ENCODE measurements at regions not wholly inside any gene's neighbourhood (a gene's known extent, or its start where the extent isn't known, plus 50 kb on each side); places are given as distances from the start of the nearest gene placed in this dataset.

DNA sequence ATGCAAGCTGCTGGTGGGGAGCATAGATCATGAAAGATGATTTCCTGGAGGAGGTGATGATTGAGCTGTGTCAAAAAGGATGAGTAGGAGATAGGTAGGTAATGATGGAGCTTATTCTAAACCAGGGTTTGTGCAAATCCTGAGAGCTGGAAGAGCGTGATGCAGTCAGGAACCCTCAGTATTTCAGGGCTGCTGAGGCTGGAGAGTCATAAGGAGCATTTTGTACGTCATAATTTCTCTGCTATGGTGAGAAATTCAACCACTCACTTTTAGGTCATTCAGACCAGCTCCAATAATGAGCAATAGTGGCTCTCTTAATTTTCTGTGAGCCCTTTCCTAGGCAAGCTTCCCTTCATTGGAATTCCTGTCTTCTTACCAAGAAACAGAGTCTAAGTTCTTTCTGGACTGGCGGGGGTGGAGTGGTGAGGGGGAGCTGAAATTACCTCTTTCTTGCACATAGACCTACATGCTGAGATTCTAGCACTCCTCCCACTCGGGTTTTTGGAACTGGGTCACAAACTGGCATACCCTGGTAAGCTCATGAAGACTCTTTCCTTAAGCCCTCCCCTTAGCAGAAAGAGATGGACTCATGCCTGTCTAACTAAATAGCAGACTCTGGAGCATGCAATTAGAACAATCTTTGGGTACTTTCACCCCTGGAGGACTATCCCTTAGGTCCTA lies 62.2 kb upstream of the MYCBP2 start:
- Histone ChIP-seq H2AFZ (ENCODE audit: low read depth, low read length) (no peak overlapping the region), H3K4me1 (ENCODE audit: low read length) (peaks cover 45% of the 10 kb centered on the region), H3K9ac (ENCODE audit: low read length) (no peak overlapping the region), H3K36me3 (replicated peaks; ENCODE audit: low read depth, low read length) (no peaks in the 10 kb centered on the region), H3K4me3 (ENCODE audit: low read length) (no peak overlapping the region), H3K9me3 (ENCODE audit: insufficient read depth, low read length) (no peaks in the 10 kb centered on the region), H3K27ac (ENCODE audit: low read length) (no peak overlapping the region), H3K27me3 (ENCODE audit: low read depth, low read length) (peaks cover 15% of the 10 kb centered on the region; the same call in 1 of the 2 replicates), H3K4me2 (ENCODE audit: low read length) (no peak overlapping the region; the same call in 1 of the 2 replicates), H4K20me1 (ENCODE audit: insufficient read depth, low read length) (no peaks in the 10 kb centered on the region), H3K79me2 (ENCODE audit: low read length) (no peaks in the 10 kb centered on the region)
- TF ChIP-seq, protein P1, sequence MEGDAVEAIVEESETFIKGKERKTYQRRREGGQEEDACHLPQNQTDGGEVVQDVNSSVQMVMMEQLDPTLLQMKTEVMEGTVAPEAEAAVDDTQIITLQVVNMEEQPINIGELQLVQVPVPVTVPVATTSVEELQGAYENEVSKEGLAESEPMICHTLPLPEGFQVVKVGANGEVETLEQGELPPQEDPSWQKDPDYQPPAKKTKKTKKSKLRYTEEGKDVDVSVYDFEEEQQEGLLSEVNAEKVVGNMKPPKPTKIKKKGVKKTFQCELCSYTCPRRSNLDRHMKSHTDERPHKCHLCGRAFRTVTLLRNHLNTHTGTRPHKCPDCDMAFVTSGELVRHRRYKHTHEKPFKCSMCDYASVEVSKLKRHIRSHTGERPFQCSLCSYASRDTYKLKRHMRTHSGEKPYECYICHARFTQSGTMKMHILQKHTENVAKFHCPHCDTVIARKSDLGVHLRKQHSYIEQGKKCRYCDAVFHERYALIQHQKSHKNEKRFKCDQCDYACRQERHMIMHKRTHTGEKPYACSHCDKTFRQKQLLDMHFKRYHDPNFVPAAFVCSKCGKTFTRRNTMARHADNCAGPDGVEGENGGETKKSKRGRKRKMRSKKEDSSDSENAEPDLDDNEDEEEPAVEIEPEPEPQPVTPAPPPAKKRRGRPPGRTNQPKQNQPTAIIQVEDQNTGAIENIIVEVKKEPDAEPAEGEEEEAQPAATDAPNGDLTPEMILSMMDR (IDR thresholded peaks at IDR 0.05; ENCODE audit: low read depth, low read length) = no peak
- TF ChIP-seq EZH2phosphoT487 (IDR thresholded peaks at IDR 0.05; ENCODE audit: low read depth) = no peak

DNA sequence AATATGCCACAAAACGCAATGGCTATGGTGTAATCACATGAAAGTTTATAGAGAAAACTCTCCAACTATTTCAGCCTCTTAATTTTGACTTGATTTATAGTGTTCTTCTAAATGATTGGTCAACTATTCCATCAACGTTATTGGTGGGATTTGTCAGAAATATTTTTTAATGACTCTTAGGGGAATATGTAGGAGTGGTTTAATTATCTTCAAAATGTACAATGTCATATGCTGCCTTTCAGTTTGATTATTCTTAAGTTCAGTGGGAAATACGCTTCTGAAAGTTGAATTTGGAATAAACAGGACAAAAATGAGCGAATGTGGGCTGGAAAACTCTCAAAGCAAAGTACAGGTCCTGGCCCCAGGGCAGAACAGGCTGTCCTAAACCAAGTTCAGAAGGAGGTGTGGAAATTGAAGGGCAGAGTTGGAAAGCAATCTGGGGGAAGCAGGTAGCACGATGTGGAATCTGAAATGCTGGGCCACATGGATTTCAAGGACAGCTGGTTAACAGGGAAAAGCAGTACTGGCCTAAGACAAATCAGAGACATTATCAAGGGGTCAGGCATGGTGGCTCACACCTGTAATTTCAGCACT lies 60.8 kb upstream of the MYCBP2 start:
- no peak overlapping the region for H3K4me2 ChIP-seq (ENCODE audit: low read length)
- peaks cover 21% of the 10 kb centered on the region; the same call in 1 of the 2 replicates for H3K27me3 ChIP-seq (ENCODE audit: low read depth, low read length)
- H3K9me3 ChIP-seq (ENCODE audit: insufficient read depth, low read length) = no peaks in the 10 kb centered on the region
- H2AFZ ChIP-seq (ENCODE audit: low read depth, low read length) = no peak overlapping the region
- H3K9ac ChIP-seq (ENCODE audit: low read length) = no peak overlapping the region
- H3K4me1 ChIP-seq (ENCODE audit: low read length) = peaks cover 45% of the 10 kb centered on the region
- no peaks in the 10 kb centered on the region for H3K36me3 ChIP-seq (replicated peaks; ENCODE audit: low read depth, low read length)
- no peaks in the 10 kb centered on the region for H3K79me2 ChIP-seq (ENCODE audit: low read length)
- no peaks in the 10 kb centered on the region for H4K20me1 ChIP-seq (ENCODE audit: insufficient read depth, low read length)
- H3K27ac ChIP-seq (ENCODE audit: low read length) = no peak overlapping the region
- H3K4me3 ChIP-seq (ENCODE audit: low read length) = no peak overlapping the region
- TF ChIP-seq, protein P1 (IDR thresholded peaks at IDR 0.05; ENCODE audit: low read depth, low read length) = no peak
- TF ChIP-seq EZH2phosphoT487 (IDR thresholded peaks at IDR 0.05; ENCODE audit: low read depth) = no peak

DNA sequence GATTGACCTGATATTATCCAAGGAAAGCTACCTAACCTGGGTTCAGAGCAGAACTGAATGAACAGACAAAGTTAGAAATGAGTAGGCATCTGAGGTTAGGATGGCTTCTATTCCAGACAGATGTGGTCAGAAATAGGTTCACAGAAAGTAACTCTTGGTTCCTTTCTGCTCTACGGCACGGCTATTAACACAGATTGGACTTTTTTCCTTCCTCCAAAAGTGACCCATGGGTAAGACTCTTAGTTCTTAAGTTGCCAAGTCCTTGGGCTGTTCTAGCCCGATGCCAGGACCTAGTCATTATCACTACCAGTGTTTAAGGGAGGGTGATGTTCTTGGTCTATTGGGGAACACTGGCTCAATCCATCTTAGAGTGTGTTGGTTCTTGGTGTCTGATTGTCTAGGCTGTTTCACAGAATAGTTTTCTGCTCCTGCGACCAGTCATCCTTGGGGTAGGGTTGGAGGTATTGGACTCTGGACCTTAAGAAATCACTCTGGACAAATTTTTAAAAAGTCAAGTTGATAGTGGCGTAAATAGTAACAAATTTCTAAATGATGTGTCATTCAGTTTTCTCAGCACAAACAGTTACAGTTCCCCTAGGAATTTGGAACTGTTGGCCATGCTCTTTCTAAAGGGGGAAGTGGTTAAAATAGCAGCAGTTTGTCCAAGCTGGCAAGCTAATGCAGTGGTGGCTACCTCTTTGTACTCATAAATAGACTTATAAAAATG lies 60.1 kb upstream of the MYCBP2 start:
- Histone ChIP-seq H3K9me3 (ENCODE audit: insufficient read depth, low read length) (no peaks in the 10 kb centered on the region), H2AFZ (ENCODE audit: low read depth, low read length) (no peak overlapping the region), H3K4me1 (ENCODE audit: low read length) (peaks cover 39% of the 10 kb centered on the region), H3K27ac (ENCODE audit: low read length) (no peak overlapping the region), H4K20me1 (ENCODE audit: insufficient read depth, low read length) (no peaks in the 10 kb centered on the region), H3K4me3 (ENCODE audit: low read length) (no peak overlapping the region), H3K4me2 (ENCODE audit: low read length) (no peak overlapping the region), H3K79me2 (ENCODE audit: low read length) (no peaks in the 10 kb centered on the region), H3K27me3 (ENCODE audit: low read depth, low read length) (peaks cover 26% of the 10 kb centered on the region; the same call in 1 of the 2 replicates), H3K9ac (ENCODE audit: low read length) (no peak overlapping the region), H3K36me3 (replicated peaks; ENCODE audit: low read depth, low read length) (no peaks in the 10 kb centered on the region)
- TF ChIP-seq, protein P1 (IDR thresholded peaks at IDR 0.05; ENCODE audit: low read depth, low read length) = no peak
- no peak for TF ChIP-seq EZH2phosphoT487 (IDR thresholded peaks at IDR 0.05; ENCODE audit: low read depth)

GRCh38 chr13:77386046-77386445 lies 59.2 kb upstream of the MYCBP2 start:
- Histone ChIP-seq H3K4me1 (ENCODE audit: low read length) (peaks cover 29% of the 10 kb centered on the region), H3K4me3 (ENCODE audit: low read length) (no peak overlapping the region), H2AFZ (ENCODE audit: low read depth, low read length) (no peak overlapping the region), H3K79me2 (ENCODE audit: low read length) (no peaks in the 10 kb centered on the region), H3K27me3 (ENCODE audit: low read depth, low read length) (peaks cover 26% of the 10 kb centered on the region; the same call in 1 of the 2 replicates), H4K20me1 (ENCODE audit: insufficient read depth, low read length) (no peaks in the 10 kb centered on the region), H3K4me2 (ENCODE audit: low read length) (no peak overlapping the region), H3K9ac (ENCODE audit: low read length) (no peak overlapping the region), H3K9me3 (ENCODE audit: insufficient read depth, low read length) (no peaks in the 10 kb centered on the region), H3K27ac (ENCODE audit: low read length) (no peak overlapping the region), H3K36me3 (replicated peaks; ENCODE audit: low read depth, low read length) (no peaks in the 10 kb centered on the region)
- TF ChIP-seq, protein P1 (IDR thresholded peaks at IDR 0.05; ENCODE audit: low read depth, low read length) = no peak
- no peak for TF ChIP-seq EZH2phosphoT487 (IDR thresholded peaks at IDR 0.05; ENCODE audit: low read depth)
